ENCODE measurements at regions not wholly inside any gene's neighbourhood (a gene's known extent, or its start where the extent isn't known, plus 50 kb on each side); places are given as distances from the start of the nearest gene placed in this dataset.

GRCh38 chr11:104370478-104370877, 206.5 kb upstream of the PDGFD start (continued):
- TF ChIP-seq HMGXB3 (CRISPR knock-in tag; IDR thresholded peaks at IDR 0.05; ENCODE audit: borderline replicate concordance) (no peak), ZNF564 (CRISPR knock-in tag; IDR thresholded peaks at IDR 0.05) (no peak), RAD51 (IDR thresholded peaks at IDR 0.05; ENCODE audit: borderline replicate concordance) (no peak)

GRCh38 chr11:104369761-104370160, 205.8 kb upstream of the PDGFD start:
- 13% methylated on average over 4 of the region's 4 CpGs for WGBS (ENCODE audit: low lambda C conversion rate)
- DNase-seq (ENCODE audit: low spot score) (no peak), ATAC-seq (no peak), FAIRE-seq (no peak)
- in situ Hi-C loops (cut with HindIII; ENCODE audit: extremely low pct_ligation_motif_present, low pct_unique_long_range_greater_than_20kb) (no loop called here), intact Hi-C loops (cut with micrococcal nuclease; ENCODE audit: unreplicated experiment) (no loop called here)
- Histone ChIP-seq H3K4me3 (replicated peaks in 1 of 3; ENCODE audit: insufficient read depth in 1 of 3, low read depth in 2 of 3, low read length in 3 of 3) (no peak overlapping the region), H4K20me1 (ENCODE audit: insufficient read depth, low read length) (no peaks in the 10 kb centered on the region), H3K9ac (ENCODE audit: insufficient read depth, low read depth, low read length) (no peak overlapping the region), H2AFZ (ENCODE audit: low read length) (no peak overlapping the region), H3K9me3 (ENCODE audit: low read length) (no peaks in the 10 kb centered on the region), H3K4me2 (ENCODE audit: low read depth, low read length) (no peak overlapping the region), H3K27ac (ENCODE audit: extremely low read length, insufficient read depth, low read length) (no peak overlapping the region), H3K27me3 (ENCODE audit: control insufficient read depth in 1 of 2, insufficient read depth in 2 of 2, low read length in 2 of 2) (no peaks in the 10 kb centered on the region), H3K4me1 (ENCODE audit: insufficient read depth, low read length) (no peaks in the 10 kb centered on the region), H3K79me2 (ENCODE audit: insufficient read depth, low read length) (no peaks in the 10 kb centered on the region), H3K36me3 (replicated peaks in 1 of 2; ENCODE audit: control insufficient read depth in 1 of 2, insufficient read depth in 2 of 2, low read length in 2 of 2) (no peaks in the 10 kb centered on the region)
- ChIA-PET CTCF (ENCODE audit: low intra/inter-chr PET ratio, low total read pairs) (no interaction called here), POLR2A (no interaction called here)
- TF ChIP-seq MATR3 (CRISPR knock-in tag; IDR thresholded peaks at IDR 0.05), result no peak
- TF ChIP-seq ZNF577 (CRISPR knock-in tag; IDR thresholded peaks at IDR 0.05; ENCODE audit: borderline replicate concordance, low read depth), result no peak
- TF ChIP-seq ZBTB3 (CRISPR knock-in tag; IDR thresholded peaks at IDR 0.05; ENCODE audit: borderline replicate concordance, low read depth), result no peak
- TF ChIP-seq HDAC1 (CRISPR knock-in tag; IDR thresholded peaks at IDR 0.05), result no peak
- TF ChIP-seq ZNF124 (CRISPR knock-in tag; IDR thresholded peaks at IDR 0.05), result no peak
- TF ChIP-seq CHD2 (IDR thresholded peaks at IDR 0.05; ENCODE audit: low read depth, low read length), result no peak
- no peak for TF ChIP-seq JUNB (CRISPR knock-in tag; IDR thresholded peaks at IDR 0.05; ENCODE audit: borderline replicate concordance)
- TF ChIP-seq RFX1 (IDR thresholded peaks at IDR 0.05), result no peak
- no peak for TF ChIP-seq ZNF737 (CRISPR knock-in tag; IDR thresholded peaks at IDR 0.05; ENCODE audit: borderline replicate concordance)
- TF ChIP-seq TBP (CRISPR knock-in tag; IDR thresholded peaks at IDR 0.05), result no peak
- TF ChIP-seq ZFY (CRISPR knock-in tag; IDR thresholded peaks at IDR 0.05), result no peak
- no peak for TF ChIP-seq ZNF670 (CRISPR knock-in tag; IDR thresholded peaks at IDR 0.05; ENCODE audit: borderline replicate concordance)
- no peak for TF ChIP-seq MTF1 (CRISPR knock-in tag; IDR thresholded peaks at IDR 0.05)
- no peak for TF ChIP-seq EHMT2 (IDR thresholded peaks at IDR 0.05; ENCODE audit: borderline replicate concordance, low read depth, low read length)
- no TSS peak for BruUV-seq (replicated peaks)
